ENCODE measurements at regions not wholly inside any gene's neighbourhood (a gene's known extent, or its start where the extent isn't known, plus 50 kb on each side); places are given as distances from the start of the nearest gene placed in this dataset.

GRCh38 chr13:23957981-23958380 is 60.7 kb upstream of the C1QTNF9B start:
- TF ChIP-seq CTCF (IDR thresholded peaks at IDR 0.05; ENCODE audit: poor library complexity, severe bottlenecking) (no peak), SMC3 (conservative IDR thresholded peaks at IDR 0.05; ENCODE audit: poor library complexity) (no peak), EZH2 (IDR thresholded peaks at IDR 0.05; ENCODE audit: borderline replicate concordance, insufficient read depth, low read length, poor library complexity, severe bottlenecking) (no peak), TAF1 (IDR thresholded peaks at IDR 0.05; ENCODE audit: low read depth) (no peak)

Measured in neural cell (in vitro differentiated cells).